SU-DHL-6 (cell line): ENCODE measurements at regions not wholly inside any gene's neighbourhood (a gene's known extent, or its start where the extent isn't known, plus 50 kb on each side); places are given as distances from the start of the nearest gene placed in this dataset.

Experiments
- CTCF ChIP-seq: fragments of 200-600 bp; sonication (generic); IDR thresholded peaks from one replicate; pipeline ENCODE4 v1.5.1; 2017; ENCODE audit warnings: antibody characterized with exemption, mild to moderate bottlenecking, low read length, moderate library complexity; ENCODE audit not compliant: insufficient read depth, poor library complexity, severe bottlenecking
- EZH2phosphoT487 ChIP-seq: fragments of 200-600 bp; sonication (generic), shearing (Covaris generic); conservative IDR thresholded peaks from 2 replicates; pipeline ENCODE4 v1.6.1; 2018; ENCODE audit warnings: mild to moderate bottlenecking, antibody characterized with exemption, low read length, moderate library complexity, mixed read lengths

GRCh38 chr14:85250414-85251189 lies 279.3 kb upstream of the FLRT2 start:
- TF ChIP-seq CTCF = no peak
- no peak for TF ChIP-seq EZH2phosphoT487
